ENCODE measurements at regions not wholly inside any gene's neighbourhood (a gene's known extent, or its start where the extent isn't known, plus 50 kb on each side); places are given as distances from the start of the nearest gene placed in this dataset.

DNA sequence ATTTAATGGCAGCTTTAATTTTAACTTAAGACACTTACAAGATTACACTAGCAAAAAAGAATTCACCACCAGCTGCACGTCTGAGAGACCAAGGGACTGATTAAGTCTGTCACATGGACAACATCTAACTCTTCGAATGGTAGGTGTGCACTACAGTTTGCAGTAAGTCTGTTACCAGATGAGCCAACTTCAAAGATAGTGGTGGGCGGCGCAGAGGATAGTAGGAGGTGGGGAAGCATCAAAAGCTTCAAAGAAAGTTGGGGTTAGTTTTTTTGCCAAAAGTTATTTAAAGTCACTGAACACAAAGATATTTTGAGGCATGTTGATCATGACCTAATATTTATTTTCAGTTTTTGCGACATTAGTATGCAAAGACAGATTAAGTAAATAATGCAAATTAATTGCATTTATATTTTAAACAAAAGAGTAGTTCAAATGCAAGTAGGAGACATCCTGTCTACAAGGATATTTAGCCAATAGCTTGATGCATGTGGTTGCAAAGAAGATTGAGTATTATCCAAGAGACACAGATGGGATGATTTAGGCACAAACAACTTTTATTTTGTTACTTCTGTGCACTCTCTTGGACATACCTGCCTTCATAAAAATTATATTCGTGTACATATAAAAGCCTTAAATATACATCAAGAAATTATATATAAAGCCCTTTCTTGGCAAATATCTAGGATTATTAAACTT, 327.7 kb downstream of the BMP4 start:
- TF ChIP-seq, protein P1, sequence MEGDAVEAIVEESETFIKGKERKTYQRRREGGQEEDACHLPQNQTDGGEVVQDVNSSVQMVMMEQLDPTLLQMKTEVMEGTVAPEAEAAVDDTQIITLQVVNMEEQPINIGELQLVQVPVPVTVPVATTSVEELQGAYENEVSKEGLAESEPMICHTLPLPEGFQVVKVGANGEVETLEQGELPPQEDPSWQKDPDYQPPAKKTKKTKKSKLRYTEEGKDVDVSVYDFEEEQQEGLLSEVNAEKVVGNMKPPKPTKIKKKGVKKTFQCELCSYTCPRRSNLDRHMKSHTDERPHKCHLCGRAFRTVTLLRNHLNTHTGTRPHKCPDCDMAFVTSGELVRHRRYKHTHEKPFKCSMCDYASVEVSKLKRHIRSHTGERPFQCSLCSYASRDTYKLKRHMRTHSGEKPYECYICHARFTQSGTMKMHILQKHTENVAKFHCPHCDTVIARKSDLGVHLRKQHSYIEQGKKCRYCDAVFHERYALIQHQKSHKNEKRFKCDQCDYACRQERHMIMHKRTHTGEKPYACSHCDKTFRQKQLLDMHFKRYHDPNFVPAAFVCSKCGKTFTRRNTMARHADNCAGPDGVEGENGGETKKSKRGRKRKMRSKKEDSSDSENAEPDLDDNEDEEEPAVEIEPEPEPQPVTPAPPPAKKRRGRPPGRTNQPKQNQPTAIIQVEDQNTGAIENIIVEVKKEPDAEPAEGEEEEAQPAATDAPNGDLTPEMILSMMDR (IDR thresholded peaks at IDR 0.05; ENCODE audit: control extremely low read depth, extremely low read depth, low read depth, missing control alignments): no peak
- DNase-seq (ENCODE audit: extremely low spot score): peak; percentile 22
- ChIA-PET POLR2A (no interaction called here), CTCF (interaction anchor here (1.0 to 1.2 kb wide), 2 partner anchors 14 to 192 kb away, joined by 3 read pairs; no protein-coding TSS in a partner anchor)

DNA sequence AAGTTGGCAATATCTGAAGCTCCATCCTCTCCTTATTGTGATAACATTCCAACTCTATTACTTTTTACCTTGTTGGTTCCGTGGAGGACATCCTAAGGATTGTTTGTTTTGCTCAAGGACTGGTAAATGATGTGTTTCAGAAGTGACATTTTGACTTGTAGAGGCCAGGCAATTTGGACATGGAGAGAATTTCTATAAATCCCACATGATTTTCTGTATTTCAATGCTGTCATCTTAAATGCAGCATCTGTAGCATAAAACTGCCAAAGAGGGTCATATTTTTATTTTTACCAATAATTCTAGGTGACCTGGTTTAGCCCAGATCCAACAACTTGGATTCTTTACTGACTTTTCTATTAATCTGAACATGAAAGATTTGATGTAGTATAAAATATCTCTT, 328.4 kb downstream of the BMP4 start:
- ChIA-PET CTCF (interaction anchor here (1.2 kb wide), 1 partner anchor 15 kb away, joined by 3 read pairs; no protein-coding TSS in a partner anchor), POLR2A (no interaction called here)
- DNase-seq (ENCODE audit: extremely low spot score): no peak
- TF ChIP-seq, protein P1 (IDR thresholded peaks at IDR 0.05; ENCODE audit: control extremely low read depth, extremely low read depth, low read depth, missing control alignments): no peak

DNA sequence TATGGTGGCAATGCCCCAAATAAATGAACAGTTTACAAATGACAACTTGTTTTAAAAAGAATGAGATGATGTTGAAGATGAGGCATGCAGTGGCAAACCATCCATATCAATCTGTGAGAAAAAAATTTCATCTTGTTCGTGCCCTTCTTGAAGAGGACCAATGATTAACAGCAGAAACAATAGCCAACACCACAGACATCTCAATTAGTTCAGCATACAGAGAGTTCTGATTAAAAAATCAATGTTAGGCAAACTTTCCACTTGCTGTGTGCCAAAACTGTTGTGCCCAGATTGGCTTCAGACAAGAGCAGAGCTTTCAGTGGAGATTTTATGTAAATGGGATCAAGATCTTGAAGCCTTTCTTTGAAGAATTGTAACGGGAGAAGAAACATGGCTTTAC, 329.9 kb downstream of the BMP4 start:
- DNase-seq (ENCODE audit: extremely low spot score): no peak
- CTCF ChIA-PET: no interaction called here

DNA sequence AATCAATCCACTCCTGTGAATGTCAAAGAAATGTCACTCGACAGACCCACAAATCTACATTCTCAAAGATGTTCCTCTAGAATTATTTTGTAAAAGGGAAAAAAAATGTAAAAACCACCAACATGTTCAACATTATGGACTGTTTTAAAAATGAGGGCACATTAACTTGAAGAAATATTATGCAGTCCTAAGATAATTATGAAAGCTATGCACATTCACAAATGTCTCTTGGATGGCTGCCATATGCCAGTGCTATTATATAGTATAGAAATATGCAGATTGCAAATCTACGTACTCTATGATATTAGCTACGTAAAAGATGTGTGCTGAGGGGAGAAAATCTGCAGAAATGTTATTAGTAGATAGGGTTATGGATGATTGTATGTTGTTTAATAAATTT, 334.2 kb downstream of the BMP4 start:
- CTCF ChIA-PET: interaction anchor here (2.3 to 2.5 kb wide), 2 partner anchors 12 to 27 kb away, joined by 5 to 6 read pairs; no protein-coding TSS in a partner anchor
- TF ChIP-seq, protein P1 (IDR thresholded peaks at IDR 0.05; ENCODE audit: control extremely low read depth, extremely low read depth, low read depth, missing control alignments): no peak
- no peak for DNase-seq (ENCODE audit: extremely low spot score)
- POLR2A ChIA-PET: no interaction called here

More for the DNA sequence above, 329.9 kb downstream of the BMP4 start:
- TF ChIP-seq, protein P1 (IDR thresholded peaks at IDR 0.05; ENCODE audit: control extremely low read depth, extremely low read depth, low read depth, missing control alignments): no peak
- POLR2A ChIA-PET: no interaction called here

DNA sequence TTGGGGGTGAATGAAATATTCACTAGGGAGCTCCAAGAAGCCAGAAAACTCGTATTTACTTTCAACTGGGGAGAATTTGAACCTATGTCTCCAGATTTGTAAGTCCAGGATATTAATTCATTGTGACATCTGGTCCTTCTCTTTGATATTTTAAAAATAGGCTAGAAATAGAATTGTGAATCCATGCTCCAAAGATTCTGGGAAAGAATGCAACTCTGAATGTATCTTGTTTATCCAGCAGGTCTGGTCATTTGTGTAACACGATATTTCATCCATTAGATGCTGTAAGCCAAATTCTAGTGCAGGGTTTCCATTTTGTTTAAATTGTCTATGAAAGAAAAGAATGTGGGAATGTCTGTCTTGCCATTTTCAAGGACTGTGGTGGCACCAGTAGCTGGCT, 334.7 kb downstream of the BMP4 start:
- DNase-seq (ENCODE audit: extremely low spot score): no peak
- TF ChIP-seq, protein P1 (IDR thresholded peaks at IDR 0.05; ENCODE audit: control extremely low read depth, extremely low read depth, low read depth, missing control alignments): no peak
- CTCF ChIA-PET: interaction anchor here (0.9 to 2.5 kb wide), 5 partner anchors 8 to 27 kb away, joined by 3 to 6 read pairs (median 4); no protein-coding TSS in a partner anchor
- POLR2A ChIA-PET: no interaction called here

DNA sequence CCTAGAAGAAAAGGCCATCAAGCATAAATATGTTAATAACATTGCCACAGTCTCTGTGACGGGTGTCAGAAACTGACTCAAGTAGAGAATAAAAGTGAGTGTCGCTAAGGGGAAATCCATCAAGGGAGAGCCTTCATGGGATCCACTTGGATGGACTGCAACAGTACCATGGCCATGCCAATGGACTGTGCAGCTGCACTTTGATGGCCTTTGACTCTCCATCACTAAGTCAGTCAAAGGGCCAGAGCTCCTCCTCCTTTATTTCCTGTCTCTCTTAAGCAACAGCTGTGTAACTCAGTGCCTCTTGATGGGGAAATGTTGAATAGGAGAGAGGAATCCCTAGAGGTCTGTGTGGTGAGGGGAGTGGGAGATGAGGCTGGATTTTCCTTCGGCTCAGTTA, 335.2 kb downstream of the BMP4 start:
- TF ChIP-seq, protein P1 (IDR thresholded peaks at IDR 0.05; ENCODE audit: control extremely low read depth, extremely low read depth, low read depth, missing control alignments): no peak
- ChIA-PET POLR2A (no interaction called here), CTCF (interaction anchor here (0.9 to 2.5 kb wide), 5 partner anchors 9 to 28 kb away, joined by 3 to 6 read pairs (median 4); no protein-coding TSS in a partner anchor)
- DNase-seq (ENCODE audit: extremely low spot score): no peak

Data from GM10248 (cell line).